ENCODE measurements at regions not wholly inside any gene's neighbourhood (a gene's known extent, or its start where the extent isn't known, plus 50 kb on each side); places are given as distances from the start of the nearest gene placed in this dataset.

- DNase-seq (ENCODE audit: low read depth): no peak
These were observed 415.9 kb downstream of the EPHA4 start for GRCh38 chr2:221156062-221156734.

- no peak for DNase-seq (ENCODE audit: low read depth)
These were observed 410.9 kb downstream of the EPHA4 start for GRCh38 chr2:221161186-221161585.

- DNase-seq (ENCODE audit: low read depth): peak; percentile 1
These were observed 405.8 kb downstream of the EPHA4 start for GRCh38 chr2:221166292-221166691.

- DNase-seq (ENCODE audit: low read depth): no peak
These were observed 404.5 kb downstream of the EPHA4 start for GRCh38 chr2:221167561-221167960.

- no peak for DNase-seq (ENCODE audit: low read depth)
These were observed 402.4 kb downstream of the EPHA4 start for GRCh38 chr2:221169724-221170123.

GRCh38 chr2:221170548-221170947 lies 401.6 kb downstream of the EPHA4 start:
- DNase-seq (ENCODE audit: low read depth): no peak

- no peak for DNase-seq (ENCODE audit: low read depth)
These were observed 395.4 kb downstream of the EPHA4 start for GRCh38 chr2:221176667-221177066.

GRCh38 chr2:221178139-221178538 lies 394.0 kb downstream of the EPHA4 start:
- no peak for DNase-seq (ENCODE audit: low read depth)

GRCh38 chr2:221186873-221187272 lies 385.2 kb downstream of the EPHA4 start:
- DNase-seq (ENCODE audit: low read depth): no peak

GRCh38 chr2:221189431-221190067 lies 382.6 kb downstream of the EPHA4 start:
- no peak for DNase-seq (ENCODE audit: low read depth)

GRCh38 chr2:221195829-221196228 lies 376.3 kb downstream of the EPHA4 start:
- no peak for DNase-seq (ENCODE audit: low read depth)

GRCh38 chr2:221197225-221197856 lies 374.8 kb downstream of the EPHA4 start:
- no peak for DNase-seq (ENCODE audit: low read depth)

GRCh38 chr2:221198309-221198708 lies 373.8 kb downstream of the EPHA4 start:
- no peak for DNase-seq (ENCODE audit: low read depth)

GRCh38 chr2:221200184-221200839 lies 371.8 kb downstream of the EPHA4 start:
- no peak for DNase-seq (ENCODE audit: low read depth)

GRCh38 chr2:221202431-221202830 lies 369.7 kb downstream of the EPHA4 start:
- DNase-seq (ENCODE audit: low read depth): no peak

GRCh38 chr2:221203125-221203524 lies 369.0 kb downstream of the EPHA4 start:
- no peak for DNase-seq (ENCODE audit: low read depth)

- no peak for DNase-seq (ENCODE audit: low read depth)
These were observed 368.2 kb downstream of the EPHA4 start for GRCh38 chr2:221203856-221204255.

- DNase-seq (ENCODE audit: low read depth): no peak
These were observed 367.4 kb downstream of the EPHA4 start for GRCh38 chr2:221204699-221205098.

- DNase-seq (ENCODE audit: low read depth): no peak
These were observed 366.9 kb downstream of the EPHA4 start for GRCh38 chr2:221205103-221205673.

- DNase-seq (ENCODE audit: low read depth): no peak
These were observed 361.4 kb downstream of the EPHA4 start for GRCh38 chr2:221210686-221211085.

- DNase-seq (ENCODE audit: low read depth): no peak
These were observed 360.5 kb downstream of the EPHA4 start for GRCh38 chr2:221211653-221212052.

GRCh38 chr2:221212105-221212504 lies 360.0 kb downstream of the EPHA4 start:
- DNase-seq (ENCODE audit: low read depth): no peak

GRCh38 chr2:221215487-221215886 lies 356.6 kb downstream of the EPHA4 start:
- DNase-seq (ENCODE audit: low read depth): no peak

Measured in amniotic epithelial cell (primary cell).